WERI-Rb-1 (cell line): ENCODE measurements at regions not wholly inside any gene's neighbourhood (a gene's known extent, or its start where the extent isn't known, plus 50 kb on each side); places are given as distances from the start of the nearest gene placed in this dataset.

Experiments used
- DNase-seq: peaks from one replicate; pipeline ENCODE4 v3.0.0-alpha.2; 2020
- H3K27ac ChIP-seq: fragments of 250-450 bp; sonication (Bioruptor Pico); 2 replicates; pipeline ENCODE4 v1.5.1; 2020; ENCODE audit warnings: mild to moderate bottlenecking, moderate library complexity
- H3K27me3 ChIP-seq: fragments of 250-450 bp; sonication (Bioruptor Pico); 2 replicates; pipeline ENCODE4 v1.5.1; 2021; ENCODE audit warnings: mild to moderate bottlenecking, low read depth, moderate library complexity; ENCODE audit not compliant: insufficient read depth, severe bottlenecking
- H3K36me3 ChIP-seq: fragments of 250-450 bp; sonication (Bioruptor Pico); 2 replicates; pipeline ENCODE4 v1.5.1; 2020; ENCODE audit warnings: mild to moderate bottlenecking, moderate library complexity
- H3K4me3 ChIP-seq: 2 replicates; pipeline ENCODE4 v1.5.1; 2011; ENCODE audit warnings: low read depth, mild to moderate bottlenecking, control low read depth, low read length
- H3K9me3 ChIP-seq: fragments of 250-450 bp; sonication (Bioruptor Pico); 2 replicates; pipeline ENCODE4 v1.5.1; 2021; ENCODE audit warnings: mild to moderate bottlenecking, moderate library complexity; ENCODE audit not compliant: severe bottlenecking
- CTCF ChIP-seq: IDR thresholded peaks from 2 replicates; pipeline ENCODE4 v1.5.1; 2011; ENCODE audit warnings: low read depth, mild to moderate bottlenecking, control low read depth, inconsistent platforms, low read length

GRCh38 chr22:49267996-49268395, 559.7 kb downstream of the BRD1 start:
- no peaks in the 10 kb centered on the region for H3K36me3 ChIP-seq
- no peak for TF ChIP-seq CTCF
- H3K9me3 ChIP-seq, result no peaks in the 10 kb centered on the region
- no peak overlapping the region for H3K27ac ChIP-seq
- H3K27me3 ChIP-seq, result no peaks in the 10 kb centered on the region
- H3K4me3 ChIP-seq, result no peak overlapping the region
- DNase-seq, result no peak

- TF ChIP-seq CTCF, result no peak
Observed at GRCh38 chr22:49266561-49267519, 560.8 kb downstream of the BRD1 start.

GRCh38 chr22:49264696-49265095, 563.0 kb downstream of the BRD1 start:
- no peak for TF ChIP-seq CTCF
- no peaks in the 10 kb centered on the region for H3K27me3 ChIP-seq
- H3K4me3 ChIP-seq, result no peak overlapping the region
- H3K27ac ChIP-seq, result no peak overlapping the region
- DNase-seq, result no peak
- H3K36me3 ChIP-seq, result no peaks in the 10 kb centered on the region
- H3K9me3 ChIP-seq, result no peaks in the 10 kb centered on the region

More at GRCh38 chr22:49266561-49267519, 560.8 kb downstream of the BRD1 start:
- H3K9me3 ChIP-seq, result no peaks in the 10 kb centered on the region
- H3K4me3 ChIP-seq, result no peak overlapping the region
- no peak for DNase-seq
- H3K27ac ChIP-seq, result no peak overlapping the region
- no peaks in the 10 kb centered on the region for H3K36me3 ChIP-seq
- H3K27me3 ChIP-seq, result no peaks in the 10 kb centered on the region

- Histone ChIP-seq H3K9me3 (no peaks in the 10 kb centered on the region), H3K36me3 (no peaks in the 10 kb centered on the region), H3K27ac (no peak overlapping the region)
Observed at GRCh38 chr22:49263101-49263500, 564.6 kb downstream of the BRD1 start.

GRCh38 chr22:49262167-49262566, 565.5 kb downstream of the BRD1 start:
- no peak overlapping the region for H3K4me3 ChIP-seq
- H3K9me3 ChIP-seq, result no peaks in the 10 kb centered on the region

More at GRCh38 chr22:49263101-49263500, 564.6 kb downstream of the BRD1 start:
- DNase-seq, result no peak
- Histone ChIP-seq H3K4me3 (no peak overlapping the region), H3K27me3 (no peaks in the 10 kb centered on the region)
- TF ChIP-seq CTCF, result no peak

More at GRCh38 chr22:49262167-49262566, 565.5 kb downstream of the BRD1 start:
- Histone ChIP-seq H3K27me3 (no peaks in the 10 kb centered on the region), H3K36me3 (no peaks in the 10 kb centered on the region), H3K27ac (no peak overlapping the region)
- no peak for DNase-seq
- TF ChIP-seq CTCF, result no peak
